Fibroblast of pulmonary artery (primary cell): ENCODE measurements at regions not wholly inside any gene's neighbourhood (a gene's known extent, or its start where the extent isn't known, plus 50 kb on each side); places are given as distances from the start of the nearest gene placed in this dataset.
"Not testable (repeated sequence)": the region's sequence is repeated elsewhere in the genome, so short reads cannot be mapped to it uniquely, and the experiment has no call there.

Experiments used
- DNase-seq: peaks from one replicate; pipeline ENCODE4 v3.0.0-alpha.2; 2010; ENCODE audit warnings: low read depth
- H3K4me3 ChIP-seq: replicated peaks from 2 replicates; pipeline ENCODE4 v1.5.1; 2011; ENCODE audit warnings: low read depth, mild to moderate bottlenecking, control low read depth, low read length, moderate library complexity
- TF ChIP-seq, protein P1 (sequence below): IDR thresholded peaks from 2 replicates; pipeline ENCODE4 v1.5.1; 2011; ENCODE audit warnings: mild to moderate bottlenecking, control low read depth, low read length, inconsistent platforms; ENCODE audit errors: missing control alignments

DNA sequence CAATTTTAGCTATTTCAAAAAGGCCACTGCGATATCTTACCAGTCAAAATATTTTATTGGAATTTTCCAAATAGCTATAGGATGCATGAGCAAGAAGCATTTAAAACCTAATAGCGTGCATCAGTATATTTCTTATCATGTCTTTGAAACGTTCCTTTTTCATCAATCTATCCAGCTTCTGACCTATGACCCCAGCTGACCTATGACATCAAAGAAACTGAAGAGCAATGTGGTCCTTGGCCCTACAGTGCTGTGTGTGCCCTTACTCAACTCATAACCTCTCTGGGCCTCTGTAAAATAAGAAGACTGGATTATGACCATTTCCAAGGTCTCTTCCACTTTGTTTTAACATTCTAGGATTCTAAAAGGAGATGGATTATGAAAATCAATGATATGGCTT, 118.2 kb downstream of the ZNF22 start:
- TF ChIP-seq, protein P1, sequence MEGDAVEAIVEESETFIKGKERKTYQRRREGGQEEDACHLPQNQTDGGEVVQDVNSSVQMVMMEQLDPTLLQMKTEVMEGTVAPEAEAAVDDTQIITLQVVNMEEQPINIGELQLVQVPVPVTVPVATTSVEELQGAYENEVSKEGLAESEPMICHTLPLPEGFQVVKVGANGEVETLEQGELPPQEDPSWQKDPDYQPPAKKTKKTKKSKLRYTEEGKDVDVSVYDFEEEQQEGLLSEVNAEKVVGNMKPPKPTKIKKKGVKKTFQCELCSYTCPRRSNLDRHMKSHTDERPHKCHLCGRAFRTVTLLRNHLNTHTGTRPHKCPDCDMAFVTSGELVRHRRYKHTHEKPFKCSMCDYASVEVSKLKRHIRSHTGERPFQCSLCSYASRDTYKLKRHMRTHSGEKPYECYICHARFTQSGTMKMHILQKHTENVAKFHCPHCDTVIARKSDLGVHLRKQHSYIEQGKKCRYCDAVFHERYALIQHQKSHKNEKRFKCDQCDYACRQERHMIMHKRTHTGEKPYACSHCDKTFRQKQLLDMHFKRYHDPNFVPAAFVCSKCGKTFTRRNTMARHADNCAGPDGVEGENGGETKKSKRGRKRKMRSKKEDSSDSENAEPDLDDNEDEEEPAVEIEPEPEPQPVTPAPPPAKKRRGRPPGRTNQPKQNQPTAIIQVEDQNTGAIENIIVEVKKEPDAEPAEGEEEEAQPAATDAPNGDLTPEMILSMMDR = no peak
- no peak overlapping the region for H3K4me3 ChIP-seq
- DNase-seq = no peak

DNA sequence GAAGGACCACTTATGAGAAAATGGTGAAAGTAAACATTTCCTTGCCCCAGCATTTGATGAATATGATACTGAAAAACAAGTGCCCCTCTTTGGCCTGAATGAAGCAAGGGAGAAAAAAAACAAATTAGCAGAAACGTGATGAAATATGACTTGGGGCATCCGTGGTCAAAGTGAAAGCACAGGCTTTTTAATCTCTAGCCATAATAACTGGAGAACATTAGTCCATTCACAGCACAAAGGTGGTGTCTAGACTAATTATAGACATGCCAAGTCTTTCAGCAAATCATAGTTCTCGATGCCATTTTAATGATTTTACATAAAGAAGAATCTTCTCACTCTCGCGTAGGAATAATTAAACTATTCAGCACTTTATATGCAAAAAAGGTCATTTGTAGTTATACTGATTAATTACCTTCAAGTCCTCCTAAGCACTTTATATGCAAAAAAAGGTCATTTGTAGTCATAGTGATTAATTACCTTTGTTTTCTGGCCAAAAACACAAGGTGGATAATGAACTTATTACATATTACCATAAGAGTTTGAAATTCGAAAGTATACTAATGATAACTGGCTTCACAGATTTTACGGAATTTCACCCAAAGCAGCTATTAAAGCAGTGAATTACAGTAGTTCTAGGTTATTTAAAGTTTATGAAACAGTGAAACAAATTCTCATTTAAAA, 121.6 kb downstream of the ZNF22 start:
- not testable (repeated sequence) for DNase-seq, H3K4me3 ChIP-seq

DNA sequence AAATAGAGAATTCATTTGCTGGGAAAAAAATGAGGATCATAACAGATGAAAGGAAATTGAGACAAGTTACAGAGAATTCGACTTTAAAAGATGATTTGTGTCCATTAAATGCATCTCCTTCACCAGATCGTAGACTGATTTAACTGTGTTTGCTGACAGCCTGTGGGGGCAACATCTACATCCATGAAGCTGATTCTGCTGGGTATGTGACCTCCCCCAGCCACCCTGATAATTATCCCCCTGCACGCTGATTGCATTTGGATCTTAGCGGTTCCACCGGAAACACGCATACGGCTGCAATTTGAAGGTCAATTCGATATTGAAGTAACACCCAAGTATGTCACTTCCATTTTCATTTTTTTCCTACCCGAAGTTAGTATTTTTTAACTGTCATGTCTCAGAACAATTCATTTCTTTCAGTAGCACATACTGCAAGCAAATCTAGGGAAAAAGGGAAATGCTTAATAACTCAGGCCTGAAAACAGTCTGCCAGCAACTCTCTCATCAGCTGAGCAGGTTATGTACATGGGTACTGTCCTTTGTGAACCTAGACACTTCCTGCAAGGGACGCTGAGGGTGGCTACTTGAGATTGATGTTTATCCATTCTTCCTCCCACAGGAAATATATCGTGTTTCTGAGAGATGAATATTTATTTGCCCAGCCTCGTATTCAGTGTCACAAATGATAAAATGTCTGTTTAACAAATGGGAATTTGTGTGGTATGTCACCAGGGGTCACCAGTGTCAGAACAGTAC, 134.9 kb downstream of the ZNF22 start:
- no peak for DNase-seq
- TF ChIP-seq, protein P1 = no peak
- H3K4me3 ChIP-seq = no peak overlapping the region

DNA sequence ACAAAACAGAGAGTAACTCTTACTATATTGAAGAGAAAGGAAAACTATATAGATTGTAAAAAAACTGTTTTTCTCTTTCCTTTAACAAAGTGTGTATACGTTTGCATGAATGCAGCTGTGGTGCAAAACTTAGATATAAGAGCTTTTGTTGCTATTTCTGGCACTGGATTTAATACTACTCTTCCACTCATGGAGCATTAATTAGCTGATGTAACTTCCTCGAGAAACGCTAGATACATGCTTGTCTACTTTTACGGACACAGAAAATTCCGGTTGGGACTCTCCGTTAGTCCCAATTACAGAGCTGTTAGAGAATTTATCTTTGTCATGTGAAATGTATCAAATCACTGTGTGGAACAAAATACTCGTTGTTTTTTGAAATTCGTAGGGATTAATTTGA, 135.5 kb downstream of the ZNF22 start:
- H3K4me3 ChIP-seq = no peak overlapping the region
- no peak for DNase-seq
- TF ChIP-seq, protein P1 = no peak

DNA sequence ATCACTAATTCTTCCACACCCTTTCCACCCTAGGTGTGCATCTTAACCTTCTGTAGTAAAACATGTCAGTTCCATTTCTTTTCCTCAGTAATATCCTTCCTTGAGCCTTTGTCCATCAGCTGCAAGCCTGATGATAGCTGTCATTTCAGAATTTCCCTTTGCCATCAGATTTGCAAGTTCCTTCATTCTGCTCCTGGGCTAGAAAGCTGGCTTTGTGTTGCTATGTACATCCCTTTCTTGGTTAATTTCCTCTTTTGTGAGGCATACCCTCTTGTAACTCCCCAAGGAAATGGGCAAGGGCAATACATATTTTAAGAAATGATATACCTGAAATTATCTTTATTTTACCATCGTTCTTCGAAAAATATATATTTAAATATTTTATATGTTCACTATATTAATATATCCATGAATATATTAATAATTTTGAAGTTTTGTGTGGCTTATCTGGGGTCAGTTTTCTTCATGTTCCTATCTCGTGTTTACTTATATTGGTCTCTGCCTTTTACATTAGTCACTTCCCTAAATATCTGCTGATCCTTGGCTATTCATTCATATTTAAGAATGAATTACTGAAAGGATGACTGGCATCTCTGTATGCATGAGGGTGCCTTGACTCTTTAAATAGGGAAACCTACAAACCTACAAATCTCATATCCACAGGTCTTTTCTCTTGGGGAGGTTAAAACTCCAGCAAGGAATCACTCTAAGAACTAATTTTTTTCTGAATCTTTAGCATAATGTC, 143.8 kb downstream of the ZNF22 start:
- no peak for DNase-seq
- H3K4me3 ChIP-seq = no peak overlapping the region
- TF ChIP-seq, protein P1 = no peak

DNA sequence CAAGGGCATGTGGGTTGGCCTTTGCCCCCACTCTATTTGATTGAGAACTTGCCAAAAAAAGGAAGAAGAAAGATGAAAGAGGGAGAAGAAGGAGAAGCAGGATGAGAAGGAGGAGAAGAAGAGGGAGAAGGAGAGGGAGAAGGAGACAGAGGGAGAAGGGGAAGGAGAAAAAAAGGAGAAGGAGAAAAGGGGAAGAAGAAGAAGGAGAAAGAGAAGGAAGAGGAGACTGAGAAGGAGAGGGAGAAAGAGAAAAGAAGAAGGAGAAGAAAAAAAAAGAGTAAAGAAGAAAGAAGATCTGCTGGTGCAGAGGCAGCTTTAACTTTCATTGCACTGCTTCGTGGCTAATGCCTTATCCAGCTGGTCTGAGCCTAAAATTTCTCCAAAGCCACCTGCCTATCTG, 144.4 kb downstream of the ZNF22 start:
- H3K4me3 ChIP-seq, DNase-seq: not testable (repeated sequence)

DNA sequence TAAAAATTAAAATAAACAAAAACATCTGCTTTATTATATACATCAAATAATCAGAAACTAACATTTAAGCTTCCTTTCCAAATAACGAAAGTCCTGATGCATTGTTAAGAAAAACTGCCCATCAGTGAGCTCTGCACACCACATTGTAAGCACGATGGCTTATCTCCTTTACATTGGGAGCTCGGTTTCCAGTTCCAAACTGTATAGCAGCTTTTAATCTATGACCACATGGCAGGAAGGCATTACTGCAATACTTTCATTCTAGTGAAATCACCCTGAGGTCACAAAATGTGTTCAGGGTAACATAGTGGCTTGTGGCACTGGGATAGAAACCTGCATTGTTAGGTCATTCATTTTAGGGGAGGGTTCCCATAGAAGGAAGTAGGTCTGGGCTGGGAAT, 146.3 kb downstream of the ZNF22 start:
- TF ChIP-seq, protein P1 = no peak
- H3K4me3 ChIP-seq = no peak overlapping the region
- DNase-seq = no peak
